ENCODE measurements at regions not wholly inside any gene's neighbourhood (a gene's known extent, or its start where the extent isn't known, plus 50 kb on each side); places are given as distances from the start of the nearest gene placed in this dataset.

GRCh38 chr3:176958560-176958959, 238.7 kb downstream of the TBL1XR1 start:
- H3K4me3 ChIP-seq (replicated peaks in 1 of 3; ENCODE audit: low read depth in 2 of 3, low read length in 3 of 3), result no peak overlapping the region
- H3K9ac ChIP-seq (ENCODE audit: insufficient read depth, low read length, poor library complexity, severe bottlenecking), result no peak overlapping the region
- no peak overlapping the region for H2AFZ ChIP-seq (ENCODE audit: insufficient read depth, low read depth, low read length, poor library complexity, severe bottlenecking)
- peaks cover 0 to 3% (median 1%) of the 10 kb centered on the region in 7 donors for H3K9me3 Mint-ChIP-seq
- no peaks in the 10 kb centered on the region for H4K20me1 ChIP-seq (ENCODE audit: insufficient read depth, low read length)
- DNase-seq, result no peak
- WGBS (ENCODE audit: insufficient coverage), result 100% methylated on average over 1 of the region's 2 CpGs
- no peaks in the 10 kb centered on the region for H3K9me3 ChIP-seq (replicated peaks in 1 of 2; ENCODE audit: control insufficient read depth in 1 of 2, insufficient read depth in 1 of 2, low read length in 2 of 2)
- no peaks in the 10 kb centered on the region for H3K4me1 Mint-ChIP-seq
- H3K27me3 Mint-ChIP-seq (ENCODE audit: low read depth in 3 of 3), result peaks cover 1 to 7% (median 2%) of the 10 kb centered on the region in 3 donors
- no peak overlapping the region for H3K27ac Mint-ChIP-seq
- H3K4me3 Mint-ChIP-seq, result no peak overlapping the region
- TF ChIP-seq CTCF (IDR thresholded peaks at IDR 0.05), result no peak
- H3K4me1 ChIP-seq (ENCODE audit: control insufficient read depth in 1 of 2, insufficient read depth in 2 of 2, low read length in 2 of 2), result no peaks in the 10 kb centered on the region
- H3K27ac ChIP-seq (ENCODE audit: low read depth in 1 of 2, low read length in 2 of 2), result no peak overlapping the region
- intact Hi-C loops (cut with micrococcal nuclease), result no loop called here
- no peaks in the 10 kb centered on the region for H3K79me2 ChIP-seq (ENCODE audit: insufficient read depth, low read length)
- H3K4me2 ChIP-seq (replicated peaks; ENCODE audit: extremely low read depth, low read length, poor library complexity, severe bottlenecking), result no peak overlapping the region
- no peaks in the 10 kb centered on the region for H3K36me3 Mint-ChIP-seq
- no peaks in the 10 kb centered on the region for H3K27me3 ChIP-seq (ENCODE audit: control insufficient read depth in 2 of 2, insufficient read depth in 2 of 2, low read length in 2 of 2)
- H3K36me3 ChIP-seq (replicated peaks in 1 of 2; ENCODE audit: control insufficient read depth in 1 of 2, insufficient read depth in 2 of 2, low read length in 2 of 2), result no peaks in the 10 kb centered on the region

GRCh38 chr3:176954517-176954916, 242.8 kb downstream of the TBL1XR1 start:
- Histone ChIP-seq H3K79me2 (ENCODE audit: insufficient read depth, low read length) (no peaks in the 10 kb centered on the region), H3K9ac (ENCODE audit: insufficient read depth, low read length, poor library complexity, severe bottlenecking) (no peak overlapping the region), H3K4me2 (replicated peaks; ENCODE audit: extremely low read depth, low read length, poor library complexity, severe bottlenecking) (no peak overlapping the region), H3K4me1 (ENCODE audit: control insufficient read depth in 1 of 2, insufficient read depth in 2 of 2, low read length in 2 of 2) (no peaks in the 10 kb centered on the region), H3K9me3 (replicated peaks in 1 of 2; ENCODE audit: control insufficient read depth in 1 of 2, insufficient read depth in 1 of 2, low read length in 2 of 2) (no peaks in the 10 kb centered on the region), H3K4me3 (replicated peaks in 1 of 3; ENCODE audit: low read depth in 2 of 3, low read length in 3 of 3) (no peak overlapping the region), H3K36me3 (replicated peaks in 1 of 2; ENCODE audit: control insufficient read depth in 1 of 2, insufficient read depth in 2 of 2, low read length in 2 of 2) (no peaks in the 10 kb centered on the region), H2AFZ (ENCODE audit: insufficient read depth, low read depth, low read length, poor library complexity, severe bottlenecking) (no peak overlapping the region), H4K20me1 (ENCODE audit: insufficient read depth, low read length) (no peaks in the 10 kb centered on the region), H3K27me3 (ENCODE audit: control insufficient read depth in 2 of 2, insufficient read depth in 2 of 2, low read length in 2 of 2) (no peaks in the 10 kb centered on the region), H3K27ac (ENCODE audit: low read depth in 1 of 2, low read length in 2 of 2) (no peak overlapping the region)
- intact Hi-C loops (cut with micrococcal nuclease), result no loop called here
- DNase-seq, result no peak
- Mint-ChIP-seq H3K27me3 (ENCODE audit: low read depth in 3 of 3) (peaks cover 0 to 2% (median 1%) of the 10 kb centered on the region in 3 donors), H3K9me3 (no peaks in the 10 kb centered on the region), H3K27ac (no peak overlapping the region), H3K4me1 (no peaks in the 10 kb centered on the region), H3K36me3 (no peaks in the 10 kb centered on the region), H3K4me3 (no peak overlapping the region)
- WGBS (ENCODE audit: insufficient coverage), result 100% methylated on average over 1 of the region's 2 CpGs
- no peak for TF ChIP-seq CTCF (IDR thresholded peaks at IDR 0.05)
